Neuronal stem cell (in vitro differentiated cells): ENCODE measurements at regions not wholly inside any gene's neighbourhood (a gene's known extent, or its start where the extent isn't known, plus 50 kb on each side); places are given as distances from the start of the nearest gene placed in this dataset.
A peak's percentile ranks its signal among the peaks of the same experiment; 100 is the strongest.

ENCODE experiments used
- DNase-seq: peaks from one replicate; pipeline ENCODE4 v3.0.0-alpha.2; 2013; ENCODE audit warnings: low spot score
- H2AFZ ChIP-seq: one replicate; pipeline ENCODE4 v1.6.1; 2013; ENCODE audit warnings: mild to moderate bottlenecking, low read length, inconsistent platforms
- H2AK5ac ChIP-seq: 2 replicates; pipeline ENCODE4 v1.6.1; 2013; ENCODE audit warnings: low read depth, mild to moderate bottlenecking, inconsistent platforms, low read length, moderate library complexity, mixed read lengths
- H2BK120ac ChIP-seq: 2 replicates; pipeline ENCODE4 v1.6.1; 2013; ENCODE audit warnings: low read depth, mild to moderate bottlenecking, inconsistent platforms, low read length, moderate library complexity, mixed read lengths
- H2BK12ac ChIP-seq: one replicate; pipeline ENCODE4 v1.6.1; 2013; ENCODE audit warnings: low read length, inconsistent platforms
- H2BK15ac ChIP-seq: 2 replicates; pipeline ENCODE4 v1.6.1; 2013; ENCODE audit warnings: mild to moderate bottlenecking, low read length, inconsistent platforms, mixed read lengths
- H2BK5ac ChIP-seq: one replicate; pipeline ENCODE4 v1.6.1; 2013; ENCODE audit warnings: inconsistent platforms, mild to moderate bottlenecking, low read length, moderate library complexity
- H3K14ac ChIP-seq: one replicate; pipeline ENCODE4 v1.6.1; 2013; ENCODE audit warnings: low read length, inconsistent platforms
- H3K18ac ChIP-seq: 2 replicates; pipeline ENCODE4 v1.6.1; 2013; ENCODE audit warnings: low read length, inconsistent platforms
- H3K23ac ChIP-seq: 2 replicates; pipeline ENCODE4 v1.6.1; 2013; ENCODE audit warnings: low read depth, mild to moderate bottlenecking, mixed read lengths, low read length, inconsistent platforms; ENCODE audit not compliant: poor library complexity
- H3K27ac ChIP-seq: replicated peaks from 3 replicates; pipeline ENCODE4 v1.5.1; 2013; ENCODE audit warnings: low read length, inconsistent platforms
- H3K27me3 ChIP-seq, 3 experiments: 2 replicates each; pipeline ENCODE4 v1.6.1; 2013; ENCODE audit warnings: low read length in 3 of 3, mild to moderate bottlenecking in 2 of 3, inconsistent platforms in 1 of 3, low read depth in 1 of 3, mixed read lengths in 1 of 3, moderate library complexity in 1 of 3; ENCODE audit not compliant: control insufficient read depth in 3 of 3, insufficient read depth in 3 of 3
- H3K36me3 ChIP-seq, 2 donors: replicated peaks in 1 of 2; 2 replicates each; pipeline ENCODE4 v1.6.1; 2013; ENCODE audit warnings: low read length in 2 of 2; ENCODE audit not compliant: control insufficient read depth in 2 of 2, insufficient read depth in 2 of 2
- H3K4ac ChIP-seq: 2 replicates; pipeline ENCODE4 v1.6.1; 2013; ENCODE audit warnings: inconsistent platforms, mild to moderate bottlenecking, low read length, moderate library complexity
- H3K4me1 ChIP-seq, 2 donors: 1 replicate in 1 of 2; 2 replicates in 1 of 2; pipeline ENCODE4 v1.6.1; 2013; ENCODE audit warnings: low read length in 2 of 2, low read depth in 1 of 2; ENCODE audit not compliant: control insufficient read depth in 2 of 2, insufficient read depth in 1 of 2
- H3K4me2 ChIP-seq: one replicate; pipeline ENCODE4 v1.6.1; 2013; ENCODE audit warnings: mild to moderate bottlenecking, low read length, inconsistent platforms; ENCODE audit not compliant: insufficient read depth, poor library complexity, severe bottlenecking
- H3K4me3 ChIP-seq, 2 donors: 2 replicates each; pipeline ENCODE4 v1.5.1; 2013; ENCODE audit warnings: low read length in 2 of 2, mild to moderate bottlenecking in 2 of 2, inconsistent platforms in 1 of 2, moderate library complexity in 1 of 2
- H3K79me1 ChIP-seq: one replicate; pipeline ENCODE4 v1.6.1; 2013; ENCODE audit warnings: low read depth, mild to moderate bottlenecking, inconsistent platforms, low read length, moderate library complexity
- H3K9ac ChIP-seq: one replicate; pipeline ENCODE4 v1.6.1; 2013; ENCODE audit warnings: mild to moderate bottlenecking, low read depth, low read length, inconsistent platforms; ENCODE audit not compliant: poor library complexity
- H3K9me3 ChIP-seq, 2 donors: replicated peaks in 1 of 2; 2 replicates each; pipeline versions ENCODE3 to v1.6.1; 2013; ENCODE audit warnings: low read length in 2 of 2, mild to moderate bottlenecking in 2 of 2, inconsistent platforms in 1 of 2, low read depth in 1 of 2, mixed read lengths in 1 of 2, moderate library complexity in 1 of 2; ENCODE audit not compliant: control insufficient read depth in 2 of 2, insufficient read depth in 1 of 2
- H4K8ac ChIP-seq: one replicate; pipeline ENCODE4 v1.6.1; 2013; ENCODE audit warnings: low read depth, mild to moderate bottlenecking, inconsistent platforms, low read length, moderate library complexity
- H4K91ac ChIP-seq: one replicate; pipeline ENCODE4 v1.6.1; 2013; ENCODE audit warnings: low read length, low read depth, mild to moderate bottlenecking, inconsistent platforms; ENCODE audit not compliant: poor library complexity
- WGBS, 2 donors: extraction: QIAGEN DNeasy Blood & Tissue Kit; methylation state at CpG; one replicate each; pipeline ENCODE4 v1.1.7; 2013; ENCODE audit warnings: missing lambda C conversion rate in 2 of 2, mixed read lengths in 1 of 2; ENCODE audit not compliant: insufficient read length in 2 of 2, insufficient replicate concordance in 1 of 2; ENCODE audit errors: extremely low coverage in 2 of 2; 5-methylcytosine and 5-hydroxymethylcytosine counted together

DNA sequence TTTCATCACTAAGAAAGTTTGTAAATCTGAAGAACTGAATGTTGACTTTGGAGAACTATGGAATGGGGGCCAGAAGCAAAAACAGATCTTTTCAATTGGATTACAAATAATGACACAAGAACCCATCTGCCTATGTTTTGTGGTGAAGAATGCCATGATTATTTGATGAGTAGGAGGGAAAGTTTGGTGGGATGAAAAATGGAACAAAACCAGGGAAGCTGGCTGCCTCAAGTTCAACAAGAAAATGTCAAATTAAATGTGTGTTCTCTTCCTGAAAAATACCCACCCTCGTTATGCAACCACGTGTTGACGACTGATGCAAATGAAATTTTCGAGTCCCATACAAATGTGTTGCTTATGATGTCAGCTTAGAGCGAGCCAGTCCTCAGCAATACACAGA is 208.5 kb downstream of the GPR37 start:
- no peak overlapping the region for H2BK12ac ChIP-seq
- H2BK5ac ChIP-seq = no peak overlapping the region
- H3K9me3 ChIP-seq = no peaks in the 10 kb centered on the region
- no peak overlapping the region for H3K23ac ChIP-seq
- DNase-seq = no peak
- no peak overlapping the region for H2BK120ac ChIP-seq
- no peak overlapping the region for H3K4me3 ChIP-seq
- H3K4me2 ChIP-seq = no peak overlapping the region
- H3K36me3 ChIP-seq = no peaks in the 10 kb centered on the region
- no peaks in the 10 kb centered on the region for H3K27me3 ChIP-seq
- no peak overlapping the region for H3K4ac ChIP-seq
- H3K18ac ChIP-seq = no peak overlapping the region
- no peak overlapping the region for H3K14ac ChIP-seq
- H3K79me1 ChIP-seq = no peaks in the 10 kb centered on the region
- no peak overlapping the region for H2AK5ac ChIP-seq
- no peak overlapping the region for H4K91ac ChIP-seq
- no peak overlapping the region for H4K8ac ChIP-seq
- H2AFZ ChIP-seq = no peak overlapping the region
- H3K9ac ChIP-seq = no peak overlapping the region
- peaks cover 0 to 2% of the 10 kb centered on the region in 2 donors for H3K4me1 ChIP-seq
- no peak overlapping the region for H2BK15ac ChIP-seq
- no CpG with 5 or more reads among the region's 5 CpGs for WGBS, 2 donors
- no peak overlapping the region for H3K27ac ChIP-seq

- no peaks in the 10 kb centered on the region for H3K36me3 ChIP-seq
These were observed 212.1 kb downstream of the GPR37 start for GRCh38 chr7:124553502-124553901.

GRCh38 chr7:124552217-124552616 is 213.4 kb downstream of the GPR37 start:
- H3K18ac ChIP-seq = no peak overlapping the region
- no peak for DNase-seq
- peaks cover 0 to 4% of the 10 kb centered on the region in 2 donors for H3K4me1 ChIP-seq
- no peak overlapping the region for H2BK15ac ChIP-seq
- H3K4me3 ChIP-seq = no peak overlapping the region
- no peak overlapping the region for H2AFZ ChIP-seq
- H3K27me3 ChIP-seq = no peaks in the 10 kb centered on the region
- H3K9me3 ChIP-seq = no peaks in the 10 kb centered on the region
- H3K9ac ChIP-seq = no peak overlapping the region
- no CpG with 5 or more reads among the region's 2 CpGs for WGBS, 2 donors
- H3K79me1 ChIP-seq = no peaks in the 10 kb centered on the region
- no peak overlapping the region for H2BK5ac ChIP-seq
- no peak overlapping the region for H4K91ac ChIP-seq
- H2BK12ac ChIP-seq = no peak overlapping the region
- no peak overlapping the region for H4K8ac ChIP-seq
- no peak overlapping the region for H3K4me2 ChIP-seq
- no peak overlapping the region for H3K27ac ChIP-seq
- H3K14ac ChIP-seq = no peak overlapping the region
- no peak overlapping the region for H3K4ac ChIP-seq
- H3K36me3 ChIP-seq = no peaks in the 10 kb centered on the region
- H2AK5ac ChIP-seq = no peak overlapping the region
- H3K23ac ChIP-seq = no peak overlapping the region
- H2BK120ac ChIP-seq = no peak overlapping the region

More at GRCh38 chr7:124553502-124553901, 212.1 kb downstream of the GPR37 start:
- no peak overlapping the region for H3K4me2 ChIP-seq
- no peak overlapping the region for H3K27ac ChIP-seq
- H3K18ac ChIP-seq = no peak overlapping the region
- H3K4ac ChIP-seq = no peak overlapping the region
- H3K4me3 ChIP-seq = no peak overlapping the region
- no CpG with 5 or more reads among the region's 4 CpGs for WGBS, 2 donors
- H3K9me3 ChIP-seq = no peaks in the 10 kb centered on the region
- H3K23ac ChIP-seq = no peak overlapping the region
- no peak overlapping the region for H3K14ac ChIP-seq
- no peak overlapping the region for H2BK120ac ChIP-seq
- no peak overlapping the region for H2AK5ac ChIP-seq
- H3K4me1 ChIP-seq = peaks cover 0 to 4% of the 10 kb centered on the region in 2 donors
- H2AFZ ChIP-seq = no peak overlapping the region
- DNase-seq = no peak
- H3K27me3 ChIP-seq = no peaks in the 10 kb centered on the region
- no peak overlapping the region for H2BK5ac ChIP-seq
- H4K91ac ChIP-seq = no peak overlapping the region
- H2BK15ac ChIP-seq = no peak overlapping the region
- H4K8ac ChIP-seq = no peak overlapping the region
- H3K9ac ChIP-seq = no peak overlapping the region
- no peaks in the 10 kb centered on the region for H3K79me1 ChIP-seq
- H2BK12ac ChIP-seq = no peak overlapping the region

GRCh38 chr7:124550036-124550435 is 215.6 kb downstream of the GPR37 start:
- no peak overlapping the region for H2BK15ac ChIP-seq
- no peak overlapping the region for H2AK5ac ChIP-seq
- H3K27me3 ChIP-seq = no peaks in the 10 kb centered on the region
- no peak overlapping the region for H2BK12ac ChIP-seq
- no peak overlapping the region for H3K9ac ChIP-seq
- H3K4me3 ChIP-seq = no peak overlapping the region
- DNase-seq = no peak
- no peak overlapping the region for H2BK120ac ChIP-seq
- H3K4me2 ChIP-seq = no peak overlapping the region
- no peak overlapping the region for H3K18ac ChIP-seq
- no peaks in the 10 kb centered on the region for H3K9me3 ChIP-seq
- peaks cover 0 to 4% of the 10 kb centered on the region in 2 donors for H3K4me1 ChIP-seq
- no peak overlapping the region for H3K27ac ChIP-seq
- H3K4ac ChIP-seq = no peak overlapping the region
- H4K91ac ChIP-seq = no peak overlapping the region
- H3K79me1 ChIP-seq = no peaks in the 10 kb centered on the region
- no peak overlapping the region for H3K14ac ChIP-seq
- WGBS, 2 donors = no CpG with 5 or more reads among the region's 1 CpG
- peak overlapping the region; percentile 30 for H2AFZ ChIP-seq
- H2BK5ac ChIP-seq = no peak overlapping the region
- H4K8ac ChIP-seq = no peak overlapping the region
- no peaks in the 10 kb centered on the region for H3K36me3 ChIP-seq
- no peak overlapping the region for H3K23ac ChIP-seq
